Right atrium auricular region (tissue), 2 donors: ENCODE measurements at regions not wholly inside any gene's neighbourhood (a gene's known extent, or its start where the extent isn't known, plus 50 kb on each side); places are given as distances from the start of the nearest gene placed in this dataset.

Experiments
- DNase-seq: peaks from one replicate; pipeline ENCODE4 v3.0.0-alpha.2; 2019; ENCODE audit warnings: low spot score
- H3K27ac ChIP-seq, 2 donors: fragments of 200-600 bp; sonication (generic); 1 replicate in 1 of 2; 2 replicates in 1 of 2; pipeline ENCODE4 v1.5.1; 2016 to 2019
- H3K27me3 ChIP-seq, 2 donors: fragments of 200-600 bp; sonication (generic); one replicate each; pipeline versions ENCODE4 v1.5.1 to v1.6.0; 2017 to 2019
- H3K36me3 ChIP-seq: fragments of 200-600 bp; sonication (generic); one replicate; pipeline ENCODE4 v1.5.1; 2016
- H3K4me1 ChIP-seq, 2 donors: fragments of 200-600 bp; sonication (generic); one replicate each; pipeline versions ENCODE4 v1.5.1 to v1.6.0; 2017 to 2019
- H3K4me3 ChIP-seq, 2 donors: fragments of 200-600 bp; sonication (generic); 1 replicate in 1 of 2; 2 replicates in 1 of 2; pipeline ENCODE4 v1.5.1; 2017 to 2019; ENCODE audit warnings: mild to moderate bottlenecking in 1 of 2, moderate library complexity in 1 of 2
- H3K9me3 ChIP-seq, 2 donors: fragments of 200-600 bp; sonication (generic); one replicate each; pipeline ENCODE4 v1.5.1; 2019
- TF ChIP-seq, protein P1 (sequence below), 2 donors: fragments of 200-600 bp; sonication (generic); IDR thresholded peaks; one replicate each; pipeline ENCODE4 v1.5.1; 2019; ENCODE audit warnings: antibody characterized with exemption in 2 of 2

DNA sequence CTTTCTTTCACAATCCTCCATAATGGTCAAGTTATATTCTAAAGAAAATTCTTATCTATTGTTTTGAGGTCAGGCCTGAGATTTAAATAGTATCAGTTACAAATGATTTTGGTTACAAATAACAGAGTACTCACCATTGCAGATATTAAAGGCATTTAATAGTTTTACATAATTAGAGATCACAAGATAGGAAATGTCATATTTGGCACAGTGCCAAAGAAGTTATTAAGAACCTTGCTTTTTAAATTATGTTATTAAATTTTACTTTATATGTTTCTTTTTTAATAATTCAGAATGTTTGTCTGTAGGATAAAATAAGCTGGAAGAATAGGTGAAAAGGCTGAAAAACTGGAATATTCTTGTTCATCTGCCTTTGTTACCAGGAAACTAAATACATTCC, 1174.7 kb downstream of the PCDH18 start:
- TF ChIP-seq, protein P1, sequence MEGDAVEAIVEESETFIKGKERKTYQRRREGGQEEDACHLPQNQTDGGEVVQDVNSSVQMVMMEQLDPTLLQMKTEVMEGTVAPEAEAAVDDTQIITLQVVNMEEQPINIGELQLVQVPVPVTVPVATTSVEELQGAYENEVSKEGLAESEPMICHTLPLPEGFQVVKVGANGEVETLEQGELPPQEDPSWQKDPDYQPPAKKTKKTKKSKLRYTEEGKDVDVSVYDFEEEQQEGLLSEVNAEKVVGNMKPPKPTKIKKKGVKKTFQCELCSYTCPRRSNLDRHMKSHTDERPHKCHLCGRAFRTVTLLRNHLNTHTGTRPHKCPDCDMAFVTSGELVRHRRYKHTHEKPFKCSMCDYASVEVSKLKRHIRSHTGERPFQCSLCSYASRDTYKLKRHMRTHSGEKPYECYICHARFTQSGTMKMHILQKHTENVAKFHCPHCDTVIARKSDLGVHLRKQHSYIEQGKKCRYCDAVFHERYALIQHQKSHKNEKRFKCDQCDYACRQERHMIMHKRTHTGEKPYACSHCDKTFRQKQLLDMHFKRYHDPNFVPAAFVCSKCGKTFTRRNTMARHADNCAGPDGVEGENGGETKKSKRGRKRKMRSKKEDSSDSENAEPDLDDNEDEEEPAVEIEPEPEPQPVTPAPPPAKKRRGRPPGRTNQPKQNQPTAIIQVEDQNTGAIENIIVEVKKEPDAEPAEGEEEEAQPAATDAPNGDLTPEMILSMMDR (IDR thresholded peaks at IDR 0.05) = no peak
- H3K4me3 ChIP-seq = no peak overlapping the region
- H3K9me3 ChIP-seq = no peaks in the 10 kb centered on the region
- DNase-seq = no peak
- no peak overlapping the region for H3K27ac ChIP-seq
- no peaks in the 10 kb centered on the region for H3K27me3 ChIP-seq
- H3K4me1 ChIP-seq = no peaks in the 10 kb centered on the region
- H3K36me3 ChIP-seq = no peaks in the 10 kb centered on the region

DNA sequence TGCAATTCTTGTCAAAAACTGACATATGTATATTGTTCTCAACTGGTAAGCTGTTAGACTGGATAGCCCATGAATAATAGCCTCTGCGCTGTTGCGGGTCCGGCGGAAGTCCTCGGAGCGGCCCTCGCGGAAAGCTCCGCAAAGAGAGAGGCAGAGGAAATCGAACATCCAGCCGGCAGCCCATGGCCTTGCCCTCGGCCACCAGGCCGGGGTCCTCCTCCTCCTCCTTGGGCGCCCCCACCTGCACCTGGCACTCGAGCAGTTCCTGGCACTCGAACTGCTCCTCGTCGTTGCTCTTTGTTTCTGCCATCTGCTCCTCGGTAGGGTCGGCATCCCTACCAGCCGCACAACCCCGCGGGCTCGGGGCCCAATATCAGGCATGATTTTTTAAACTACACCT, 1176.3 kb downstream of the PCDH18 start:
- no peaks in the 10 kb centered on the region for H3K36me3 ChIP-seq
- no peak overlapping the region for H3K27ac ChIP-seq
- H3K4me1 ChIP-seq = no peaks in the 10 kb centered on the region
- DNase-seq = no peak
- H3K27me3 ChIP-seq = no peaks in the 10 kb centered on the region
- H3K9me3 ChIP-seq = no peaks in the 10 kb centered on the region
- H3K4me3 ChIP-seq = no peak overlapping the region
- TF ChIP-seq, protein P1 (IDR thresholded peaks at IDR 0.05) = no peak

DNA sequence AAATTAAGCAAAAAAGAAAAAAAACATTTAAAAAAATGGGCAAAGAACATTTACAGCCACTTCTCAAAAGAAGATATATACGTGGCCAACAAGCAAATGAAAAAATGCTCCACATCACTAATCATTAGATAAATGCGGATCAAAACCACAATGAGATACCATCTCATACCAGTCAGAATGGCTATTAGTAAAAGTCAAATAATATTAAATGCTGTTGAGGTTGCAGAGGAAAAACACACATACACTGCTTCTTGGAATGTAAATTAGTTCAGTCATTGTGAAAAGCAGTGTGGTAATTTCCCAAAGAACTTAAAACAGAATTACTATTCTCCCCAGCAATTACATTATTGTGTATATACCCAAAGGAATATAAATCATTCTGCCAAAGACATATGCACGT, 1189.0 kb downstream of the PCDH18 start:
- Histone ChIP-seq H3K4me1 (no peaks in the 10 kb centered on the region), H3K9me3 (no peaks in the 10 kb centered on the region), H3K36me3 (no peaks in the 10 kb centered on the region), H3K27me3 (no peaks in the 10 kb centered on the region), H3K4me3 (no peak overlapping the region), H3K27ac (no peak overlapping the region)
- no peak for DNase-seq
- TF ChIP-seq, protein P1 (IDR thresholded peaks at IDR 0.05) = no peak

DNA sequence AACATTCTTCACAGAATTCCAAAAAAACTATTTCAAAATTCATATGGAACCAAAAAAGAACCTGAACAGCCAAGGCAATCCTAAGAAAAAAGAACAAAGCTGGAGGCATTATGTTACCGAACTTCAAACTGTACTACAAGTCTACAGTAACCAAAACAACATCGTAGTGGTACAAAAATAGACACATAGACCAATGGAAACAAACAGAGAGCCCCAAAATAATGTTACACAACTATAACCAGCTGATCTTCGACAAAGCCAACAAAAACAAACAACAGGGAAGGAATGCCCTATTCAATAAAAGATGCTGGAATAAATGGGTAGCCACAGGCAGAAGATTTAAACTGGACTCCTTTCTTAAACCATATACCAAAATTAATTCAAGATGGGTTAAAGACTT, 1189.6 kb downstream of the PCDH18 start:
- no peaks in the 10 kb centered on the region for H3K9me3 ChIP-seq
- H3K4me1 ChIP-seq = no peaks in the 10 kb centered on the region
- H3K4me3 ChIP-seq = no peak overlapping the region
- H3K27ac ChIP-seq = no peak overlapping the region
- H3K36me3 ChIP-seq = no peaks in the 10 kb centered on the region
- no peak for DNase-seq
- no peaks in the 10 kb centered on the region for H3K27me3 ChIP-seq
- TF ChIP-seq, protein P1 (IDR thresholded peaks at IDR 0.05) = no peak

DNA sequence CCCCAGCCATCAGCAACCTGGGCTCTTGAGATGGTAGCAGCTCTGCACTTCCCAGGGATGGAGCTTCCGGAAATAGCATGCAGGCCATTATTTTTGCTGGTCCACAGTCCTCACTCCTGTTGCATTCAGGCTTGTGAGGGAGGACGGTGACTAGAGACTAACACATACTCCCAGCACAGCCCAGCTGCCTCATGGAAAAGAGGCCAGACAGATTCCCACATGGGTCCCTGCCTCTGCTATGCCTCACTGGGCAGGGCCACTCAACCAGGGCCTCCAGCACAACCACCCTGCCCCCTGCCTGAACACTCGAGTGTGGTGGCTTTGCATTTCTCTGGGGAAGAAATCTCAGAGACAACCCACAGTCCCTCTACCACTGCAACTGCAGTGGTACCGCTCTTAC, 1195.1 kb downstream of the PCDH18 start:
- Histone ChIP-seq H3K9me3 (no peaks in the 10 kb centered on the region), H3K27ac (no peak overlapping the region), H3K4me1 (no peaks in the 10 kb centered on the region), H3K36me3 (no peaks in the 10 kb centered on the region), H3K27me3 (no peaks in the 10 kb centered on the region), H3K4me3 (no peak overlapping the region)
- no peak for DNase-seq
- TF ChIP-seq, protein P1 (IDR thresholded peaks at IDR 0.05) = no peak

DNA sequence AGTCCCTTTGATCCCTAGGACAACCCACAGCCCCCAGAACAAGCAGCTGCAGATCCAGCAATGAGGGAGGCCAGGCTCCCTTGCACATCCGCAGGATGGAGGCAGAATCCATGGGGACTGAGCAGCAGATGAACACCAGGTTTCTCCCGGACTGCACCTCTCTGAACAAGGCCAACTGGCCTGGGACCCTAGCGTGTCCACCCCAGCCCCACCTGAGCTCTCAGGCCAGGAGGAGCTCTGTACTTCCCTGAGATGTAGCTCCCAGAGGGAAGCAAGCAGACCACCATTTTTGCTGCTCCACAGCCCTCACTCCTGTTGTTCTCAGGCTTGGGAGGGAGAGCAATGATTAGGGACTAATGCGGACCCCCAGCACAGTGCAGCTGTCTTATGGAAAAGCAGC, 1195.8 kb downstream of the PCDH18 start:
- no peak overlapping the region for H3K4me3 ChIP-seq
- no peaks in the 10 kb centered on the region for H3K27me3 ChIP-seq
- H3K9me3 ChIP-seq = no peaks in the 10 kb centered on the region
- no peak for DNase-seq
- TF ChIP-seq, protein P1 (IDR thresholded peaks at IDR 0.05) = no peak
- no peak overlapping the region for H3K27ac ChIP-seq
- no peaks in the 10 kb centered on the region for H3K4me1 ChIP-seq
- no peaks in the 10 kb centered on the region for H3K36me3 ChIP-seq
